OCI-LY3 (cell line): ENCODE measurements at regions not wholly inside any gene's neighbourhood (a gene's known extent, or its start where the extent isn't known, plus 50 kb on each side); places are given as distances from the start of the nearest gene placed in this dataset.

Experiments used
- EZH2phosphoT487 ChIP-seq: fragments of 200-600 bp; shearing (Covaris generic); IDR thresholded peaks from 2 replicates; pipeline ENCODE4 v1.6.1; 2018; ENCODE audit warnings: antibody characterized with exemption, mixed run types, low read depth
- TF ChIP-seq, protein P1 (sequence below): fragments of 200-600, 300-600 bp; sonication (generic); IDR thresholded peaks from 2 replicates; pipeline ENCODE4 v1.5.1; 2014; ENCODE audit warnings: antibody characterized with exemption, low read length, low read depth

DNA sequence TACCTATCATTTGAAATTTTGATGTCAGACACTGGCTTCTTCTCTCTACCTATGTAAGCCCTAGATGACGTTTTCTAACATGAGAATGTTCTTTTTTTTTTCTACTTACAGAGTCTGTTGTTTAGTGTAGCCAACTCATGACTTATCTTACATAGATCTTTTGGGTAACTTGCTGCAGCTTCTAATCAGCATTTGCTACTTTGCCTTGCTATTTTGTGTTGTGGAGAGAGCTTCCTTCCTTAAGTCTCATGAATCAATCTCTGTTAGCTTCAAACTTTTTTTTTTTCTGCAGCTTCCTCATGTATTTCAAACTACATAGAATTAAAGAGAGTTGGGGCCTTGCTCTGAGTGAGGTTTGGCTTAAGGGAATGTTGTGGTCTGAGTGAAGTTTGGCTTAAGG lies 568.7 kb upstream of the BCHE start:
- TF ChIP-seq, protein P1, sequence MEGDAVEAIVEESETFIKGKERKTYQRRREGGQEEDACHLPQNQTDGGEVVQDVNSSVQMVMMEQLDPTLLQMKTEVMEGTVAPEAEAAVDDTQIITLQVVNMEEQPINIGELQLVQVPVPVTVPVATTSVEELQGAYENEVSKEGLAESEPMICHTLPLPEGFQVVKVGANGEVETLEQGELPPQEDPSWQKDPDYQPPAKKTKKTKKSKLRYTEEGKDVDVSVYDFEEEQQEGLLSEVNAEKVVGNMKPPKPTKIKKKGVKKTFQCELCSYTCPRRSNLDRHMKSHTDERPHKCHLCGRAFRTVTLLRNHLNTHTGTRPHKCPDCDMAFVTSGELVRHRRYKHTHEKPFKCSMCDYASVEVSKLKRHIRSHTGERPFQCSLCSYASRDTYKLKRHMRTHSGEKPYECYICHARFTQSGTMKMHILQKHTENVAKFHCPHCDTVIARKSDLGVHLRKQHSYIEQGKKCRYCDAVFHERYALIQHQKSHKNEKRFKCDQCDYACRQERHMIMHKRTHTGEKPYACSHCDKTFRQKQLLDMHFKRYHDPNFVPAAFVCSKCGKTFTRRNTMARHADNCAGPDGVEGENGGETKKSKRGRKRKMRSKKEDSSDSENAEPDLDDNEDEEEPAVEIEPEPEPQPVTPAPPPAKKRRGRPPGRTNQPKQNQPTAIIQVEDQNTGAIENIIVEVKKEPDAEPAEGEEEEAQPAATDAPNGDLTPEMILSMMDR = no peak
- TF ChIP-seq EZH2phosphoT487 = no peak
